HG03565 (cell line): ENCODE measurements at regions not wholly inside any gene's neighbourhood (a gene's known extent, or its start where the extent isn't known, plus 50 kb on each side); places are given as distances from the start of the nearest gene placed in this dataset.

Experiments
- ATAC-seq: cut with Tn5 transposase; IDR thresholded peaks from one replicate; pipeline ENCODE4 v1.9.1; 2021; ENCODE audit warnings: mild to moderate bottlenecking, moderate library complexity; ENCODE audit not compliant: unreplicated experiment

- ATAC-seq: no peak
Measured at GRCh38 chr6:10307028-10307427, 107.8 kb downstream of the TFAP2A start.

- no peak for ATAC-seq
Measured at GRCh38 chr6:10305790-10306415, 109.0 kb downstream of the TFAP2A start.

- no peak for ATAC-seq
Measured at GRCh38 chr6:10303608-10304506, 111.0 kb downstream of the TFAP2A start.

- no peak for ATAC-seq
Measured at GRCh38 chr6:10302566-10303235, 112.2 kb downstream of the TFAP2A start.

DNA sequence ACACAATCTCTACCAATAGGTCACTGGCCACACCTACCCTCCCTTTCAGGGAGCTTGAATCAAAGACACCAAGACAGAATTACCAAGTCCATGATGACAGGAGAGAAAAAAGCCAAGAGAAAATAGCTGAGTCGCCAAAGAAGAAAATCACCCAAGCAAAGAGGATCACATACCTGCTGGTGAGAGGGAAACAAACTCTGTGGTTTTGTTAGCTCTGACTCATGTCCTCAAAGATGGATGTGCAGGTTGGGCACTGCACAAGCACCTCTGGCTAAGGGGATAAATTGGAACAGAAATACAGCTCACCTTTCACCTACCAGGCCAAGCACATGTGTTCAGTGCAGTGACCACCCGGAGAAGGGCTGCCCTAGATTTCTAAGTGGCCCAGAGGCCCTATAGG lies 114.8 kb downstream of the TFAP2A start:
- no peak for ATAC-seq

DNA sequence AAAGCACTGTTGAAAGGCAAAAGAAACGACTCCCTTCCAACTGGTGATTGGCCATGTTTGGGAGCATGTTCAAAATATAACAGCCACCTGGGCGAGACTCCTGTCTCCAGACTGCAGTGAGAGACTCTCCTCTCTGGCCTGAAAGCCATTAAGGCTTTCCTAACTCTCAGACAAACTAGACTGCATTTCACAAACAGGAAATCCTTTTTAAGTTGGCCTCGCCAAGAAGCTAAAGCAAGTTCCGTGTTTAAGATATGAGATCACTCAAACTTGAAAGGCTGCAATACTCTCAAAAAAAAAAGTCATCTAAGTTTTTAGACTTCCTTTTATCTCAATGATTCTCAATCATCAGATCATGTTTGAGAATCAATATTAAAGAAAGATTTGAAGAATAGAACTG lies 117.0 kb downstream of the TFAP2A start:
- no peak for ATAC-seq

DNA sequence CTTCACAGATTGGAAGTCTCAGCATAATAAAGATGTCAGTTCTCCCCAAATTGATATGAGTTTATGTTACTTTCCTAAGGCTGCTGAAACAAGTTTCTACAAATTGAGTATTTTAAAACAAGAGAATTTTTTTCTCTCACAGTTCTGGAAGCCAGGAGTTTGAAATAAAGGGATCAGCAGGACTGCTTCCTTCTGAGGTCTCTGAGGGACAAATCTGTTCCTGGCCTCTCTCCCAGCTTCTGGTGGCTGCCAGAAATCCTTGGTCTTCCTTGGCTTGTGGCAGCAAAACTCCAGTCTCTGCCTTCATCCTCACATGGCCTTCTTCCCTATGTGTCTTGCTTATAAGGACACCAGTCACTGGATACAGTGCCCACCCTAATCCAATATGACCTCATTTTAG lies 136.1 kb downstream of the TFAP2A start:
- ATAC-seq: no peak

DNA sequence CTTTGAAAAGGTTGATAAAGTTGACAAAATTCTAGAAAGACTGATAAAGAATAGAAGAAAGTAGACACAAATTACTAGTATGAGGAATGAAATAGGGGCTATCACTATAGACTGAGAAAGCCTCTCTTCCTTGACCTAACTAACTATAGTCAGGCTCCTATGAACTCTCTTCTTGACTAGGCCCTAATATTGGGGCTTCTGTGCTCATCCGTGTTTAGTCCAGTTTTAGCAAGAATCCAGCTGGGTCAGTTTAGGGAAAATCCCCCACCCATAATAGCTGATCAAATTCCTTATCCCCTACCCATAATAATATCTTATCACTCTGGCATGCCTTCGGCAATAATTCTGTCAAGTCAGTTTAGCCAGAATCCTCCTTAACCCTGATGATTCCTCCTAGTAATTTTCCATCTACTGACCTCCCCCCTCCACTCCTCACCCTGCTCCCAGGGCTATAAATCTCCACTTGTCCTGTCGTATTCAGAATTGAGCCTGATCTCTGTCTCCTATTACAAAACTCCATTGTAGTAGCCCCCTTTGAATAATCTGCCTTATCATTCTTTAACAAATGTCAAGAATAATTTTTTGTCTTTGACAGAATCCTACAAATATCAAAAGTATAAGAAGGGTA lies 138.1 kb downstream of the TFAP2A start:
- no peak for ATAC-seq

DNA sequence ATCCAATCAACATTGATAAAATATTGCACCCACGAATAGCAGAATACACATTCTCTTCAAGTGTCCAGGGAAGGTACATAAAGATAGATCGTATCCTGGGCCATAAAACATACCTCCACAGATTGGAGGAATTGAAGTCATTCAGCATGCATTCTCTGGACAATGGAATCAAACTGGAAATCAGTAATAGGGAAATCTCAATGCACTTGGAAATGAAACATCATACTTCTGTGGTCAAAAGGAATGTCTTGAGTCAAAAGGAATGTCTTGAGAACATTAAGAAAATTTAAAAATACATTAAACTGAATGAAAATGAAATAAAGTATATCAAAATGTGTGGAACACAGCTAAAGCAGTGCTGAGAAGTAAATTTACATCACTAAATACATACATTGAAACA lies 138.8 kb downstream of the TFAP2A start:
- ATAC-seq: no peak

GRCh38 chr6:10272591-10272990 lies 142.3 kb downstream of the TFAP2A start:
- no peak for ATAC-seq

DNA sequence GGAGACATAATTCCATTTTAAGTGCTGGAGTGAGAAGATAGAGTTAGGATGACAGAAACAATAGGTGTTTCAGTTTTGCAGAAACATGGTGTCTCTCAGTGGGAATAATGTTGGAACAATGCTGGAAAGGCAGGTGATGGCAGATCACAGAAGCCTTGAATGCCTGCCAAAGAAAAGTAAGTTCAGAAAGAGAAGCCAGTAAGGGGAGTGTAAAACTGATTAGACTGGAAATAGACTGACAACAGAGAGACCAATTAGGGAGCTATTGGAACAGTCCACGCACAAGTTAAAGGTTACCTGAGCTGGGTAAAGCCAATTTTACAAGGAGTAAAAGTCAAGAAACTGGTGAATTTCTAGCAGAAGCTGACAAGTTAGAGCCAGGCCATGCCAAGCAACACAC lies 142.9 kb downstream of the TFAP2A start:
- no peak for ATAC-seq

GRCh38 chr6:10269814-10270472 lies 144.9 kb downstream of the TFAP2A start:
- ATAC-seq: no peak

DNA sequence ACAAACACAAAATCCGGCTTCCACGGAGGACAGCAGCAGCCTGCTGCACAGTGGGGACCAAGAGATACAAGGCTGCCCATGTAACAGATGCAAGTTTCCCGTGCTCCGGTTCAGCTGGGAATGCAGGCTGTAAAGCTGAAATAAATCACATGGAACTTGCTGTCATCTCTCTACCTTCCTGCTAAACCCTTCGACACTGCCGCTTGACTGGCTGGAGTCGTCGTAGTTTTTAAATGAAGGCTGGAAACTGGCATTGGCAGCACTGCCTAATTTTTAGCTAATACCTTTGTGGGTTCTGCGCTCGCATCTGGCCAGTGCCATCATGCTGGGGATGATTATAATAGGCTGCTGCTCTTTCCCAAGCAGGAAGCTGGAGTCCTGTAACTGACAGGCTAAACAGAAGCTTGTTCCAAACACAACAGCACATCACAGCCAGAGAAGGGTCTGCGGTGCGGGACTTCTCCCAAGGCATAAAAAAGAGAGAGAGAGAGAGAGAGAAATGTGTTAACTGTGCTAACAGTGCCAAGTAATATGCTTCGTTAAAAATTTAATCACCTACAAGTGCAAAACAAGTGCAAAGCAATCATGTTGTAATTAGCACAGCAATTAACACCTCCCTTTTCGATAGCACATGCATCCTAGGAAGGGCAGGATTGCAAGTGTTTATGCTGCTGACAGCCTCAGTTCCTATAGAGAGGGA lies 146.1 kb downstream of the TFAP2A start:
- ATAC-seq: no peak

- ATAC-seq: no peak
Measured at GRCh38 chr6:10268111-10268510, 146.8 kb downstream of the TFAP2A start.

GRCh38 chr6:10266462-10266861 lies 148.4 kb downstream of the TFAP2A start:
- no peak for ATAC-seq

GRCh38 chr6:10266061-10266460 lies 148.8 kb downstream of the TFAP2A start:
- ATAC-seq: no peak

GRCh38 chr6:10262505-10262904 lies 152.4 kb downstream of the TFAP2A start:
- ATAC-seq: no peak

- no peak for ATAC-seq
Measured at GRCh38 chr6:10259671-10260070, 155.2 kb downstream of the TFAP2A start.

DNA sequence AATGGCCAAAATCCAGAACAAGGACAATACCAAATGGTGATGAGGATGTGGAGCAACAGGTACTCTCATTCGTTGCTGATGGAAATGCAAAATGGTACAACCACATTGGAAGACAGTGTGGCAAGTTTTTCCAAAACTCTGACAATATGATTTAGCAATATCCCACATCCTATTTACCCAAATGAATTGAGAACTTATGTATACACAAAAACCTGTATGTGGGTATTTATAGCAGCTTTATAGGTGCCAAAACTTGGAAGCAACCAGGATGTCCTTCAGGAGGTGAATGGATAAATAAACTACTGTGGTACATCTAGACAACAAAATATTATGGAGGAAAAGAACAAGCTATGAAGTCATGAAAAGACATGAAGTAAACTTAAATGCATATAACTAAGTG lies 156.5 kb downstream of the TFAP2A start:
- ATAC-seq: no peak

DNA sequence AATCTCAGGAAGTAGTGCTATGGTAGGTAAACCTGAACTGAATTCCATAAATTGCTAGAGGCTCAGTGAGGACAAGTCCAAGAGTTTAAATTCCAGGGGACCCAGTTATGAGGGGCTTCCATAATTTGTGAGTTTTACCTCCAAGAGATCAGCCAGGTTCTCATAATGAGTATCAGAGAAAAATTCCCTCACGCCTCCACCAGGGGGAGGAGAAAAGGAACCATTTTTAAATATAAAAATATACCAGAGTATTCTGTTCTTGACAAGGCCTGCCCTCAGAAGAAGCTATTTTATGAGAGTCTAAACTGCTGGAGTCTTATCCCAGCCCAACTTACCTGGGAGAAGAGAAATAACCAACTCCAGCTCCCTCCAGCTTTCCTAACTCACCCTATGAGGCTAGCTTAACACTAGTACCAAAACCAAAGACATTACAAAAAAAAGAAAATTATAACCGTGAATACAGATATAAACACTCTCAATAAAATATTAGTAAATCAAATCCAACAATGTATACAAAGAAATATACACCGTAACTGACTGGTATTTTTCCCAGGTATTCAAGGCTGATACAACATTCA lies 158.7 kb downstream of the TFAP2A start:
- ATAC-seq: no peak
